ENCODE measurements at regions not wholly inside any gene's neighbourhood (a gene's known extent, or its start where the extent isn't known, plus 50 kb on each side); places are given as distances from the start of the nearest gene placed in this dataset.

GRCh38 chr11:134883484-134883883, 471.4 kb upstream of the B3GAT1 start:
- DNase-seq: no peak
- TF ChIP-seq CTCF (IDR thresholded peaks at IDR 0.05) (no peak), POLR2A (IDR thresholded peaks at IDR 0.05) (no peak)
- intact Hi-C loops (cut with DNase I): no loop called here
- 56 to 57% methylated on average over 8 of the region's 8 CpGs for WGBS, 2 donors
- no peaks in the 10 kb centered on the region for H3K36me3 ChIP-seq
- H3K9me3 ChIP-seq: no peaks in the 10 kb centered on the region
- H3K27me3 ChIP-seq: no peaks in the 10 kb centered on the region
- no peaks in the 10 kb centered on the region for H3K4me1 ChIP-seq
- H3K27ac ChIP-seq: no peak overlapping the region
- no peak overlapping the region for H3K4me3 ChIP-seq (replicated peaks in 1 of 3)

DNA sequence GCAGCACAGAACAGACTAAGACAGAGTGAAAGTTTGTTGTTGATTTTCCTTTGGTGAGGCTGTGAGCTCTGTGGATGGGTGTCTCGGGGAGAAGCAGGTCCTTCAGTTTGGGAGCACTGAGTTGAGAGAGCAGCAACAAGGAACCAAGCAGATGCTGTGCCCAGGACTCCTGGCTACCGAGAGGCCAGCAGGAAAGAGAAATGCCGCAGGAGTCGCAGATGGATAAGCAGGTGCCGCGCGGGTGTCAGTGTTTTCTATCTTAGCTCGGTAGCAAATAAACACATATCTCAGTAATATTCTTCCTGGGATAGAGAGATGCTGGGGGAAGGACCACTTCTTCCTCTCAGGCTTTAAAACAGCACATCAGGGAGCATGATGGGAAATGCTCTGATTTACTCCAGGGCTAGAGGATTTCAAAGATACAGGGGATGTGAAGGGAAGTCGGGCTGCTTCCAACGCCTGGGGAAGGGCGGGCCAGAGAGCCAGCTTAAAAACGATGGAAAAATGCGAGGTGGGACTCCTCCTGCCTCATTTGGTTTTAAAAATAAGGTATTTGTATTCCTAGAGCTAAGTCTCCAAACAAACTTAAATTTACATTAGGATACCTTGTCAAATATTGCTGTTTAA, 470.7 kb upstream of the B3GAT1 start:
- TF ChIP-seq CTCF (IDR thresholded peaks at IDR 0.05): no peak
- TF ChIP-seq POLR2A (IDR thresholded peaks at IDR 0.05): no peak
- no peaks in the 10 kb centered on the region for H3K27me3 ChIP-seq

GRCh38 chr11:134882141-134882540, 470.1 kb upstream of the B3GAT1 start:
- Histone ChIP-seq H3K27me3 (no peaks in the 10 kb centered on the region), H3K36me3 (no peaks in the 10 kb centered on the region), H3K4me1 (no peaks in the 10 kb centered on the region), H3K27ac (no peak overlapping the region), H3K9me3 (no peaks in the 10 kb centered on the region), H3K4me3 (replicated peaks in 1 of 3) (no peak overlapping the region)
- peak in 1 of 2 donors; percentile 20 for DNase-seq
- WGBS, 2 donors: 68 to 75% methylated on average over 11 of the region's 11 CpGs
- intact Hi-C loops (cut with DNase I): no loop called here
- no peak for TF ChIP-seq POLR2A (IDR thresholded peaks at IDR 0.05)
- no peak for TF ChIP-seq CTCF (IDR thresholded peaks at IDR 0.05)

More for the DNA sequence above, 470.7 kb upstream of the B3GAT1 start:
- no peak overlapping the region for H3K4me3 ChIP-seq (replicated peaks in 1 of 3)
- no peak overlapping the region for H3K27ac ChIP-seq
- H3K36me3 ChIP-seq: no peaks in the 10 kb centered on the region
- no peaks in the 10 kb centered on the region for H3K4me1 ChIP-seq
- WGBS, 2 donors: 57 to 71% methylated on average over 13 of the region's 13 CpGs
- no peak for DNase-seq
- intact Hi-C loops (cut with DNase I): no loop called here
- H3K9me3 ChIP-seq: no peaks in the 10 kb centered on the region

DNA sequence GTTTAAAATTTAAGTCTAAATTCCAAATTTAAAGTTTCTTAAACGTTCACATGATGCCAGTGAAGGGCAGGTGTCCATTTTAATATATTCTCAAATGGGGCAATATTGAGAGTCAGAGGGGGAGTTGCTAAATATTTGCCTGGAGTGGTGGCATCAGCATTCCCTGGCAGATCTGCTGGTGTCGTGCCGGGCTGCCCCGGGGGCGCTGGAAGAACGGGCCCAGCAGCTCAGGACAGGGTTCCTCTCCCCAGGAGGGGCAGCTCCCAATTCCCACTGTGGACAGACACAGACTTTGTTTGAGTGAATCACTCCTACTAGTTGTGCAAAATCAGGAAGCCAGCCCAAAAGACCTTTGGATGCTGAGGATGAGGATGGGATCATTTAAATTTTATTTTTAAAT, 468.7 kb upstream of the B3GAT1 start:
- Histone ChIP-seq H3K9me3 (no peaks in the 10 kb centered on the region), H3K27ac (no peak overlapping the region), H3K4me3 (replicated peaks in 1 of 3) (no peak overlapping the region), H3K27me3 (no peaks in the 10 kb centered on the region), H3K4me1 (no peaks in the 10 kb centered on the region), H3K36me3 (no peaks in the 10 kb centered on the region)
- TF ChIP-seq CTCF (IDR thresholded peaks at IDR 0.05): no peak
- no peak for TF ChIP-seq POLR2A (IDR thresholded peaks at IDR 0.05)
- WGBS, 2 donors: 80 to 89% methylated on average over 6 of the region's 6 CpGs
- no peak for DNase-seq
- intact Hi-C loops (cut with DNase I): no loop called here

- no peaks in the 10 kb centered on the region for H3K9me3 ChIP-seq
- H3K27me3 ChIP-seq: no peaks in the 10 kb centered on the region
- no peak overlapping the region for H3K27ac ChIP-seq
- intact Hi-C loops (cut with DNase I): no loop called here
- no peak for DNase-seq
- WGBS, 2 donors: 91 to 94% methylated on average over 3 of the region's 3 CpGs
- no peak overlapping the region for H3K4me3 ChIP-seq (replicated peaks in 1 of 3)
- H3K4me1 ChIP-seq: no peaks in the 10 kb centered on the region
- H3K36me3 ChIP-seq: no peaks in the 10 kb centered on the region
- TF ChIP-seq POLR2A (IDR thresholded peaks at IDR 0.05): no peak
- no peak for TF ChIP-seq CTCF (IDR thresholded peaks at IDR 0.05)
These were observed 467.9 kb upstream of the B3GAT1 start for GRCh38 chr11:134879931-134880330.

Data from thyroid gland (tissue), 4 donors.